HG02840 (cell line): ENCODE measurements at regions not wholly inside any gene's neighbourhood (a gene's known extent, or its start where the extent isn't known, plus 50 kb on each side); places are given as distances from the start of the nearest gene placed in this dataset.

Source experiments
- ATAC-seq: cut with Tn5 transposase; IDR thresholded peaks from one replicate; pipeline ENCODE4 v1.9.1; 2021; ENCODE audit warnings: mild to moderate bottlenecking, moderate library complexity, moderate number of reproducible peaks; ENCODE audit not compliant: unreplicated experiment, low FRiP score

DNA sequence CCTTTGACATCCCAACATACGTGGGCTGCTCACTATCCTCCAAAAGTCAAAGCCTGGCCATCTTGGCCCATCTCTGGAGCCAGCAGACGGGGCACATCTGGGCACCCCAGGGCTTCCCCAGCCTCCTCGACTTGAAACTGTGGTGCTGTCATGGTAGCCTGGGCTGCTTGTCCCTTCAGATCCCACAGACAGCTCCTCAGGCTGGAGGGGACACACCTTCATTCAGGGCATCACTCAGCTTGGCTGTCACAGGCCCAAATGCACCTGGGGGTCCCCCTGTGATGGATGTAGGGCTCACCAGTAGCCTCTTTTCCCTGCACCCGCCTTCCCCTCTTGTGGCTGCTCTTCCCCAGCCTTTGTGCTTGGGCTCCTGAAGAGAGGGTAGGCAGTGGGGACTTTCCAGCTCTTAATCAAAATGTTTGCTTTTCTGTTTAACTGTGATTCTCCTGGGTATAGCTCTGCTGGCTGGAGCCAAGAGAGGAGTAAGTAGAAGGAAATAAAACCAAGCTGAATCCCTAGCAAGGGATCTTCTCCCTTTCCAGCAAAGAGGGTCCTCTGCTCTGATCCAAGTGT, 92.3 kb downstream of the GYPC start:
- no peak for ATAC-seq

DNA sequence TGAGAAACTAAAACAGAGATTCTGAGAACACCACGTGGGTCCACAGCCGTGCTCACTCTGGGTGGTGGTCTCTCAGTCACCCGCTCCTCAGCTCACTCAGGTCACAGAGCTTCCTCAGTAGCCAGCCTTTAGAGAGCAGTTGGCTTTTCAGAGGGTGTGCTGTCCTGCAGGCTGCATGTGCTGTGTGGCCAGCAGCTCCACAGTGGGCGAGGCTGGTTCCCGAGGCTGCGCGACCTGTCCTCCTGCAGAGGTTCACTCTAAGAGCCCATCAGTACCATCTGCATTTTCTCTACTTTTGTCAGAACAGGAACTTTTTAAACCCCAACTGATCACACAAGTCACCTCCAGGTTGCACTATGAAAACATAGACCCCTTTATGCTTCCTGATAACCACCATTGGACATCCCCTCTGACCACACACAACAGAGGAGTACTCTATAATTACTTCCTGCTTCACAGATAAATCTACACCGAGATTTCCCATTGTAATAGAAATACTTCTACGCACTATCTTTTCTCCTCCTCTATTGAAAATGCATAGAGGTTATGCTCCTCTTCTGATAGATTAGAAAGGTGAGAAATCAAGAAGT, 93.1 kb downstream of the GYPC start:
- ATAC-seq = no peak

GRCh38 chr2:126749537-126749936, 93.6 kb downstream of the GYPC start:
- no peak for ATAC-seq

- no peak for ATAC-seq
Observed at GRCh38 chr2:126750506-126750905, 94.5 kb downstream of the GYPC start.

DNA sequence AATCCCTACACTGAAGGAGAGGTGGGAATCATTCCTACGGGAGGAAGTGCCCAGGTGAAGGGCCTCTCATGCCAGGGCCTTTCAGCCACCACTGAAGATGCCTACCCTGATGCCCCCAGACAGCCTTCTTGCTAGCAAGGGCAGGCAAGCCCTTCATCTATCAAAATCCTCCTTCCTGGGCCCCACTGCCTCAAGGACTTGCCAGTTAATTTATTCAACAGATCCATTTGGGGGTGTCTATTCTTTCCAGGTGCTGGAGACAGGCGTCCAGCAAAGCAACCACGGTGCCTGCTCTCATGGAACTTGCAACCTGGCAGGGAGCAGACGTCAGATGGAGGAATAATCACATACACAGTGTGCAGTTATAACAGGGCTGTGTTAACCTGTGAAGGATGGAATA, 95.5 kb downstream of the GYPC start:
- ATAC-seq = no peak

DNA sequence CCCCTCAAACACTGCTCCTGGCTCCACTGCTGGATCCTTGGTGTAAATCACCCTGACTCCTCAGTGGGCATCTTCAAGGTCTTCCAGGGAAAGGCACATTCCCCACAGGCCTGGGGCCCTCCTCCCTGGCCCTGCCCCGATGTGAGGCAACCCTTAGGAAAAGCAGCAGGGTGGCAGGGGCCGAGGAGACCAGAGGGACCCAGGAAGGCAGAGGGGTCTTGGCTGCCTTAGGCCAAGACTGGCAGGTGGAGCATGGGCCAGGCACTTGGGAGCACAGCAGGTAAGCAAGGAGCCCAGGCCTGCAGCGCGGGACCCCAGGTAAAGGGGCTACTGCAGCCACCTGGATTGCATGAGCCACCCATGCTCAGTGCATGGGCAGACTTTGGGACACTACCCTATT, 96.9 kb downstream of the GYPC start:
- ATAC-seq = no peak

- ATAC-seq = no peak
Observed at GRCh38 chr2:126753501-126754212, 97.7 kb downstream of the GYPC start.

GRCh38 chr2:126754240-126755004, 98.5 kb downstream of the GYPC start:
- ATAC-seq = no peak

- no peak for ATAC-seq
Observed at GRCh38 chr2:126756125-126756524, 100.2 kb downstream of the GYPC start.

GRCh38 chr2:126761256-126761980, 105.5 kb downstream of the GYPC start:
- ATAC-seq = no peak

DNA sequence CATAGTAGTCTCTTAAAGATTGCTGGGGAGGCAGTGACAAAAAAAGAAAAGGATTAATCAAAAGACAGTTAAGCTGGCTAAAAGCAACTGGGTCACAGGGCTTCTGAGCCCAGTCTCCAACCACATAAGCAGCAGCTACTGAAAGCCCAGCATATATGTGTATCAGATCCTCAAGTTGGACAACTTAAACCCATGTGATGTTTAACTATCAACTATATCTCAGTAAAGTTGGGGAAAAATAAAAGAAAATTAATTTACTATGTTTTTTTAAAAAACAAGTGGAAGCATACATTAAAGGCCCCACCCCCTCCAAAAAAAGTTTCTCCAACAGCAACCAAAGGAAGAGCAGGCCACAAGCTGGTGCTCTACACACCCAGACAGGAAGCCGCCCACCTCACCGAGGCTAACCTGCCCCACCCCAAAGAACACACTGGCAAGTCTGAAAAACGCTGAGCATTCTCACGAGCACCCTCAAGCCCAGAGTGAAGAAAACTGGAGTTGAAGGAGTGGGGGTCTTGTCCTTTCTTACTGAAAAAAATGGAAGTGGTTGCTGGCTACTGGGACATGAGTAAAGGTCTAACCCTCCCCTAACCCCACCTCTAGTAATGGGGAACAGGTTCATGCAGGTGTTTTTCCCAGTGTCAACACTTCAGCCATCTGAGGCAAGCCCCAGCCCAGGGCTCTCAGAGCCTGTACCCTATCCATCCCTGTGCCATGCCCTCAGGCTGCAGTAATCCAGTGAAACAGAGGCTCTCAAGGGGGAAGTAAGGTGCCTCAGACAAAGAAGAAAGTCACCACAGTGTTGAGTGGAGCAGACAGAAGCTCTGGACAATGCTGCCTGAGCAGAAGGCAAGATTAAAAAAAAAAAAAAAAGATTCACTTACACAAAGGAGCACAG, 106.3 kb downstream of the GYPC start:
- no peak for ATAC-seq

- ATAC-seq = no peak
Observed at GRCh38 chr2:126764686-126765265, 108.8 kb downstream of the GYPC start.

DNA sequence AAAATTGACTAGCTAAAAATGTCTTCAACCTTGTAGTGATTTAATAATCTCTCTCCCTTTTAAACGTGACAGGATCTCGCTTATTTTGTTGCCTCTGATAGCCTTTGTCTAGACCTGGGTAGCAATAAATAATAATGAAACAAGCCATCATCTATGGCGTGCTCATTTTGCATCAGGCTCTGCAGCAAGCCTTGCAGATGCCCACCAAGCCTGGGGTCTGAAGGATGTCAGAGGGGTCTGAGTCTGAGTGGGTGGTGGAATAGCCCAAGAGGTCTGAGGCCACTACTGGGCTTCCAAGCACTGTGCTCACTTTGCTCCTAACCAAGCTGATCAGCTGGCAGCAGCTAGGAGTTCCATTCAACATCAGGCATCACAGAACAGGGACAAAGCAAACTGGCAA, 109.4 kb downstream of the GYPC start:
- ATAC-seq = no peak

GRCh38 chr2:126766295-126766968, 110.5 kb downstream of the GYPC start:
- no peak for ATAC-seq

DNA sequence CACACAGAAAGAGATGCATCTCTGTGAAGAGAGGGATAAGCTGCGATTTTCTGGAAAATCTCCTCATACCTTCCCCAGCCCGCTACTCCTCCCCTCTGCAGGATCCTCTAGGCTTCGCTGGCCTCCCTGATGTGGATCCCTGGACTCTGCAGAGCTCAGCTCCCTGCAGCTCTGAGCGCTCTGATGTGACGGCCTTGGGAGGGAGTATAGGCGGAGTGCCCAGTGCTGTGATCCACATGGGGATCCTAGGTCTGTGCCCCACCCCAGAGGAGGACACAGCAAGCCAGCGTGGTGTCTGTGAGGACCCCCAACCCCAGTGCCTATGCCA, 111.0 kb downstream of the GYPC start:
- no peak for ATAC-seq

DNA sequence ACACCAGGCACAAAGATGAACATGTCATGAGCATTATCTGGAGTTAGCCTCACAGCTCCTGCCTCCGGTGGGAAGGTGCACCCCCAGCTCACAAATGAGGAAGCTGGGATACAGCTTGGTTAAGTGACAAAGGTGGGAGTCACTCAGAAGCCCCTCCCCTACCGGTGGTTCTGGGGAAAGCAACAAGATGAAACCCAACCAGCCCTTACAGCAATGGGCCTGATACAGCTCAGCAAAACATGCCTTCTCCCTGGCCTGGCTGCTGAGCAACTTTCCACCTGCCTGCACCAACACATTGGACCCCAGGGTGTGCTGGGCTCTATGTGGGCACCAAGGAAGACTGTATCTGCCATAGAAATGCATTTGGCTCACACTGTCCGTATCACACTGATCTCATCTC, 113.2 kb downstream of the GYPC start:
- ATAC-seq = no peak

GRCh38 chr2:126770466-126770865, 114.5 kb downstream of the GYPC start:
- ATAC-seq = no peak

- ATAC-seq = no peak
Observed at GRCh38 chr2:126771094-126771493, 115.1 kb downstream of the GYPC start.
